Fibroblast of the conjunctiva (primary cell): ENCODE measurements at regions not wholly inside any gene's neighbourhood (a gene's known extent, or its start where the extent isn't known, plus 50 kb on each side); places are given as distances from the start of the nearest gene placed in this dataset.

ENCODE experiments used
- DNase-seq: peaks from one replicate; pipeline ENCODE4 v3.0.0-alpha.2; 2010; ENCODE audit warnings: low read depth

DNA sequence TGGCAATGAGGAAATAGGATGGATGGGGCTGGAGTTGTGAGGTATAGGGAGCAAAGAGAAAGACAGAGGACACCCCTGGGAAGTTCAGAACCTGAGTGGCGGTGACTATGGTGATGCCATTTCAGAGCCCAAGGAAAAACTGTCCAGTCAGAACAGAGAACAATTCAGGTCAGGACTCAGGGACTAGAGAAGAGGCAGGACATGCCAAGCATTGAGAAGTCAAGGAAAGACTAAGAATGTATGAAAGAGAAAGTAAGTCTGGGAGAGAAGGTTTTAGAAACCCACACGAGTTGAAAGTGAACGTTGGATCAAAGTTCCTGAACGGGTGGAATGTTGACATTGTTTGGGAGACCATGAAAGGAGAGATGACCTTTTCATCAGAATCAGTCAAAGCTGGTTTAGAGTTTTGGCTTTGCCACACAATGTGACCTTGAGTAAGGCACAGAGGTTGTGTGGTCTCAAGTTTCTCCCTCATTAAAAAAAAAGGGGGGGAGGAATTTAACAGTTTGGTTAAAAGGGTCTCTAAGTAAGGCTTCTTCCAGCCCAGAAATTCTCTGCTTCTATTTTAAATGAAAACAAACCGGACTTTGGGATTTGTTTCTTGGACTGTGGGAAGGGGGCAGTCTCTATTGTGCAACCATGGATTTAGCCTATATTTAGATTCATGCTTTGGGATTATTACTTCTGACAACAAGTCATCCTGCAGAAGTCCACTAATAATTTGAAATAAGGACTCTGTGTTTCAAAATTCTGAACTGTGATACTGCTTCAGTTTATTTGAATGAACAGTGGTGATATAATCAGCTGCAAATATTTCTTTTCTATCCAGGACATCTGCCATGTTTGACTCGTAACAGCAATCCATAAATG, 315.9 kb upstream of the TBL1XR1 start:
- no peak for DNase-seq

DNA sequence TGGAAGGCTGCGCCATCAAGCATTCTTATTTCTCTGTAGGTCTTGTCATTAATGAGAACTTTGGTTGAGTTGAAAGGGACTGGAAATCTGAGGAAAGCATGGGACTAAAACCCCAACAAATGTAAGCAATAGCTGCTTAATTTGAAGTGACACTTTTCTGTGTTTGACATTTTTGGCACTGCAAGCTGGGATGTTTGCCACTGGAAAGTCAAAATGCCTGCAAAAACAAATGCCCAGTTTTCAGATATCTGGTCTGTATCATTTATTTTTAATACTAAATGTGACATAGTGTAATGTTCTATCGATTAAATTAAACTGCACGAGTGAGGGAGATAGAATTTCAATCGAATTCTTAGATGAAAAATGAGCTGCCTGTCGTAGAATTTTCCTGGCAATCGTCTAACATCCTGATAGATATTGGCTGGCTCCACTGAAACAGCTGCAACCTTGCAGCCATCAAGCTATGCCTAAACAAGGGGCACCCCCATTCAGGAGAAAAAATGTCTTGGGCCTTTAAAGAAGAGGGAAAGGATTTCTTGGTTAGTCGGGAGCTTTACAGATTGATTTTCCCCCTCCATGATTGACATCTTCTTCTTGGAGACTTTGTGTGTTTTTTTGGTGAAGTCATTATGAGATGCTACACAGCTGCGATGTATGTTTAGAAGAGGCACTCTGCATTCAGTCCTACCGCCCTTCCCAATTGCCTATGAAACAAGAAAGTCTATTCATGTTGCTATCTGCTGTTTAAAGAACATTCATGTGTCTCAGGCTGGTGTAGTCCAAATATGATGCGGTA, 316.7 kb upstream of the TBL1XR1 start:
- no peak for DNase-seq

GRCh38 chr3:177514611-177515499, 317.6 kb upstream of the TBL1XR1 start:
- DNase-seq: no peak

DNA sequence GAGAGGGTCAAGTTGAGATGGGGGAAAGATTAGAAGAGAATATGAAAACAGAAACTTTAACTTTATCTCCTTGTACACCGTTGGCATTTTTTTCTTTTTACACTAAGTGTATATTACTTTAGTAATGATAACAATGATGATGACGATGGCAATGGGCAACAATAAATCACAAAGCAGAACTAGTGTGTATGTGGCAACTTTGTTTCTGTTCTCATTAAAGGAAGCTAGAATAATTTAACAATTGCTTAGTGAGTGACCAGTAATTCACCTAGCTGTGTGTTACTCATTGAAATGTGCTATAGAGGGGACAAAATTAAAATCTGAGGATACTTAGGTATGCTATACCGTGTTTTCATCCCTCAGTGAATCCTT, 318.5 kb upstream of the TBL1XR1 start:
- DNase-seq: no peak

DNA sequence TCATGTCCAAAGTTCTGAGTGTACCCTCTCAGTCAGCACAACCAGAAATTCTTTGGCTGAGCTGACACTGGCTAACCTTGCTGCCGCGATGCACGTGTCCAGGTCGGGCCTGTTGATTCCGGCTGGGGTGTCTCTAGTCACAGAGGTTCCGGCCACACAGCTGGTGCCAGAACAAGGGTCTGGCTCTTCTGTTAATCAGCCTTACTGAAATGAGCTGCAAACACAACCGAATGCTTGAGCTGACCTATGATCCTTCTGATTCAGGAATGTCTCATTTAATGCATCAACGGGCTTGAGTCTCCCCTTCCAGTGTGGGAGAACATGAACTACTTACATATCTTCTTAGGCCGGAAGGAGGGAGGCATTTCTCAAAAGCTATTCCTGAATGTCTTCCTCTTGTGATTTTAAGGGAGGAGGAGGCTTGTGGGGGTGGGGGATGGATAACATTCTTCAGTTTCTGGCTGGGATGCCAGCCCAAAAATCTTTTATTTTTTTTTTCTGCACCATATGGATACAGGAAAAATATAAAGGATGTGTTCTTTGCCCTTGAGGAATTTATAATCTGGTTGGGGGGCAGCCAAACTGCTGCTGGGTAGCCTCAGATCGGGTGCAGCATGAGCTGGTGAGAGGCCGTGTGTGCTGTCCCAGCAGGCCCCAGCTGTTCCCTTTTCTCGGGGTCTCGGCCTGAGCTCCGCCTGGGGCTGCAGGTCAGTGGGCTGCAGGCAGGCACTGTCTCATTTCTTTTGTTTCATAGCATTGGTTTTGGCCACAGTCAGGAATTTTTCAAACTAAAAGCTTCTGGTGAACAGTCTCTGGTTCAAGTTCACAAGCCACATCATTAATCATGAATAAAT, 319.1 kb upstream of the TBL1XR1 start:
- DNase-seq: peak; percentile 87

- no peak for DNase-seq
Measured at GRCh38 chr3:177517906-177518305, 320.6 kb upstream of the TBL1XR1 start.

GRCh38 chr3:177519588-177519987, 322.3 kb upstream of the TBL1XR1 start:
- DNase-seq: no peak

DNA sequence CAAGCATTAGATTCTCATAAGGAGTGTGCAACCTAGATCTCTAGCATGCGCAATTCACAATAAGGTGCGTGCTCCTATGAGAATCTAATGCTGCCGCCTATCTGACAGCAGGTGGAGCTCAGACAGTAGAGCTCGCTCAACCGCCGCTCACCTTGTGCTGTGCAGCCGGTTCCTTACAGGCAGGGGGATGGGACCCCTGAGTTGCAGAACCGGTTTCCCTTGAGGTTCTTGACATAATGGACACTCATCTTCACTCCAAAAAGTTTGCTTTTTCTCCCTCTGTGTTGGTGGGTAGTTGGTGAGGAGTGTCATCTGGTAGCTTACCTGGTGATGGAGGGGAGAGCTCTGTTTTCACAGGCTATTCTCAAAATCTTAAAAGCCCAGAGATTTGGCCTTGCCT, 324.0 kb upstream of the TBL1XR1 start:
- DNase-seq: no peak

DNA sequence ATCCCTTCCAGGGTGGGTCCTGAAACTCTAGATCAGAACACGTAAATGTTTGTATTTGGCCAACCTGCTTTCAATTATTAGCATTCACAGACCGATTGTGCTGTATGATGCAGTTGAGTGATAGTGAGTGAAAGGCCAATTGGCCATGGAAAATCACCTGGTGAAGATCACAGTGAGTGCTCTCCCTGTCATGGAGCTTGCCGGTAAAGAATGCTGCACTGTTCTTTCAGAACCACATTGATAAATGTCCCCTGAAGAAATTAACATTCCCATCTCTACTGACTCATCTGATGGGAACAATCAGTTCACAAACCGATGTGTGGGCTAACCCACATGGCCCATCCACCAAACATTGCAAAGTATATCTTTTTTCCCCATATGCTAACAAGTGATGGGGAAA, 324.8 kb upstream of the TBL1XR1 start:
- no peak for DNase-seq

- no peak for DNase-seq
Measured at GRCh38 chr3:177523067-177523675, 325.9 kb upstream of the TBL1XR1 start.

DNA sequence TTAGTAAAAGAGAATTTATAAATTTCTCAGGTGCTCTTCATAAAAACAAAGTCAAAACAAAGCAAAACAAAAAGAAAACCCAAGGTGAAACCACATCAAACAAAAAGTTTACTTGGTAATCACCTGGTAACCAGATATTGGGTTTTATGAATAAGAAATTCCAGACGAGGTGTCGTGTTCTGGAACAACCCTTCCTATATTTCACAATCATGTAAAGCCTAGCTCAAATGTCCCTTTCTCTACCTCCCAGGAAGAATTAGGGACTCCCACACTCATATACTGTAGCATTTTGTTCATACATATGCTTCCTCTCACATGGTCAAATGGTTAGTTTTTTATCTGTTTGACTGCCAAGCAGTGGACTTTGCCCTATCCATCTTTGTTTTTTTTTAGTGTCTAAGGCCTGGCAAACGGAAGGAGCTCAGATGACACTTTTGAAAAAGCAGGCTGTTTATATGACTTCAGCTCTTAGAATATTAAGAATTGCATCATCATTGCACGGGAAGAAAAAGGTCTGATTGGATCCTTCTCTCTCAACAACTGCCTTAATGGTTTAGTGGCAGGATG, 326.7 kb upstream of the TBL1XR1 start:
- DNase-seq: peak; percentile 18

GRCh38 chr3:177524742-177525141, 327.5 kb upstream of the TBL1XR1 start:
- no peak for DNase-seq

DNA sequence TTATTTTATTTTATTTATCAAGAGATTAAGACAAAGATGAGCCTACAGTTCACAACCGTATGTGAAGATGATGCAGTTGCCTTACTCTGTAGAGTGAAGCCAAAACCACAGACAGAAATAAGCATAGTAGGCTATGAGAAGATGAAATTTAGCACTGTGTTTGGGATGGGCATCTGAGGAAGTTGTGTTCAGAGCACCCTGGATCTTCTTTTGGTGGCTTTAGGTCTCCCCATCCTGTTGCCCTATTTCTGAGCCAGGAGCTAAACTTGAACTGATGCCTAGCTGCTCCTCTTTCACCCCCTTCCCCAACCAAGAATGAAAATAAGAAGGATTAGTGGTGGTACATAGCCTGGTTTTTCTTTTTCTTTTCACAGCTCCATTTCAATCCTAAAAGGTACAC, 328.1 kb upstream of the TBL1XR1 start:
- DNase-seq: no peak

DNA sequence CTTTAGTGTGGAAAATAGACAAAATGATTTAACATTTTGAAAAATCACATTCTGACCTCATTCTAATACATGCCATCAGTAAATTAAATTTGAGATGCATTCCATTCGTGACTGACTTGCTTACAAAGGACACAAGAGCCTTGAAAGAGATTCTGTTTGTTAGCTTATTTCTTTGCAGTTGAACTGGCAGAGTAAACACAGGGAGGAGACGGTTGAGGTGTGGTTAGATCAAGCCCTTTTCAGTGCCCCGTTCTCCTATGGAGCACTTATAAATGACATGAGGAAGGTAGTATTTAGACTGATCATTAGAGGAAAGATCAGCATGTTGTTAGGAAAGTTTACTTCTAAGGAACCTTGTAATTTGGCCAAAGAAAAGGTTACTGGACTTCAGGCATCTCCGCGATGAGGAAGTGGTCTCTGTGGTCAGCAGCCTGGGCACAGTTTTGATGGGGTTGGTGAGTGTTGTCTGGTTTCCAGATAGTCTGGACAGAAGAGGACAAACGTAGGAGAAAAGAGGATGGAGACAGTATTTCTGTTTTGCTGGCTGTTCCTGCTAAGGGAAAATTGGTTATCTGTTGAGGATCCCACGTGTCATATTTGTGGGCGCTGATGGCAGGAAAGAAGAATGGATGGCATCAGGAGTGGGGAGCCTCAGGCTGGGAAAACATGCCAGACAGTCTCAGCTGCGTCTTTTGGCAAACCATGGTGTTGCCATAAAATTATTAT, 328.9 kb upstream of the TBL1XR1 start:
- DNase-seq: no peak

- DNase-seq: no peak
Measured at GRCh38 chr3:177527182-177527581, 329.9 kb upstream of the TBL1XR1 start.

DNA sequence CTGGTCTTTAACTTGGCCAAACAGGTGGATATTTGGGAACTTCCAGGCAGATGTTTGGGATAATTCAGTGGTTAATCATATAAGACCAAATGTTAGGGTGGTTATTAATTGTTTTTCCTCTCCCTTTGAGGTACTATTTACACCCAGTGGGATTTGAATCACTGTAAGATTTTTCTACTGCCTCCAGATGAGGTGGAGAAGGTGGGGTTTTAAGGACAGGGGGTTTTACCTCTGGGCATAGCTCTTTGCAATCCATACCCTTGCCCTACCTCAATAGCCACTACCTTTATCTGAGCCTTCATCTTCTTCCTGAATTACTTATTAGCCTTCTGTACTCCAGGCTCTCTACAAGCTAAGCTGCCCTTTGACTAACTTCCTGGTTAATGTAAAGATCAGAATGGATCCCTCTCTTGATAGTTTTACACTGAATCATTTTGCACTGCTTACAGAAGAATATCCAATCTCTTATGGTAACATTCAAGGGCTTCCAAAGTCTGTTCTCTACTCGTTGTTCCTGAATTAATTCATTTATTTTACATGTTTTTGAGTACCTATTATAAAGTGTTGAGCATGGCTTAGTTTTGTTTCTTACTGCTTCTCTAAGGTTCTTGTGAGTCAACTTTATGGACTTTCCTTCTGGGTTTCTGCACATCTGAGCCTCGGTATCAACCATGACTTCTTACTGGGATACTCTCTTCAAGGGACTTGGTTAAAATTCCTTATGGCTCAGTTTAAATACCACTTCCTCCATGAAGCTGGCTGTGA, 331.2 kb upstream of the TBL1XR1 start:
- no peak for DNase-seq

DNA sequence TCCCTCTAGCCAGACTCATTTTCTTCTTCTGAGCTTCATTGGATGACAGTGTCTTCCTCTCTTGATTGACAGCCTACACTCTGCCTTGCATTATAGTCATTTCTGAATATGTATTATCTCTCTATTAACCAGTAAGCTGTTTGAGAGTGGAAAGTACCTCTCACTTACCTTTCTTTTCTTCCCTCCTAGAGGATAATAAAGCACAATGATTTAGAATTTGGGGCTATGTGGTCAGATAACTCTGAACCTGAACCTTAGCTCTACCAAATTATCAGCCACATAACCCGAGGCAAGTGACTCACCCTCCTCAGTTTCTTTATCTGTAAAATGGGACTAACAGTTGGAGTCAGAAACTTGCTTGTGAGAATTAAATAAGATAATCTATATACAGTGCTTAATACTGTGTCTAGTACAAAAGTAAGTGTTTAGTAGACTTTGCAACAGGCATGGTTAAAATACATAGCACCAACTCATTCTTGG, 331.8 kb upstream of the TBL1XR1 start:
- DNase-seq: no peak

DNA sequence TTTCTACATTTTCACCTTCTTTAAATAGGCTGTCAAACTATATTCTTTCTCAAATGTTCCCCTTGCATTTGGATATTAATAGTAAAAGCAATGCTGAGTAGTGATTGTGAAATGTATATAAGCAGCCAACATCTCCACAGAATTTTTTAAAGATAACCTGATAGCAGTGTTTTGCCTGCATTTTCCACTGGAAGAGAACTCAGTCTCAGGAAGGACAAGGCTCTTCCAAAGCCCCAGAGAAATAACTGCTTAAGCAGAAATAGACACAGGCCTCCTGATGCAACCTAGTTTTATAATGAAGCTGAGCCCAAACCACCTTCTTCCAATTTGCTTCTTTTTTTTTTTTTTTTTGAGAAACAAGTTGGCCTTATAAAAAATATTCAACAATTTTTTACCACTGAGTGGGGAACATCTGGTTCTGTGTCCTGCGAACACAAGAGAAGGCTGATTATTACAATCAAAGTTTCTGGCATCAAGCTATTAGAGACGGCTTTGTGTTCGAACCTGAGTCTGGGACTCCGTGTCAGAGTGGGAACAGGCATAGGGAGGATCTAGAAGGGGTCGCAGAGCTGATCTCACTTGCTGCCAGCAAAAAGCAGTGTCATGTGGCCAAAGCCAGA, 332.5 kb upstream of the TBL1XR1 start:
- peak; percentile 79 for DNase-seq

GRCh38 chr3:177530908-177531307, 333.6 kb upstream of the TBL1XR1 start:
- no peak for DNase-seq
